ENCODE measurements at regions not wholly inside any gene's neighbourhood (a gene's known extent, or its start where the extent isn't known, plus 50 kb on each side); places are given as distances from the start of the nearest gene placed in this dataset.

DNA sequence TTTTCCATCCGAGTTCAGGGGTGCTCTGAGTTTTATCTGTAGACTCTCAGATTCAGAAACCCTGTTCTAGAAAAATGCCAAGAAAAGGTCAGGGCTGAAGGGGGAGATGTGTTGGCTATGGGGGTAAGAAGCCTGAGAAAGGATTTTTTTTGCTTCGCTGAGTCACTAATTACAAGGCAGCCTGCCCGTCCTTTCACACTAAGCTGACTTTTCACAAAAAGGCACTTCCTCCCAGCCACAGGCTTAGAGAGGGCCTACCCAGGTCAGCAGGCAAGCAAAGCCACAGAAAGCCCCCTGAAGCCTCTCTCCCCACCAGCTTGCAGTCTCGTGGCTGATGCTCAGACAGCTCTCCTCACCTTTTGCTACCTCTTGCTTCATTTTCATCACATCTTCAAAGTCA, 192.6 kb upstream of the PRICKLE2 start:
- TF ChIP-seq, protein P1, sequence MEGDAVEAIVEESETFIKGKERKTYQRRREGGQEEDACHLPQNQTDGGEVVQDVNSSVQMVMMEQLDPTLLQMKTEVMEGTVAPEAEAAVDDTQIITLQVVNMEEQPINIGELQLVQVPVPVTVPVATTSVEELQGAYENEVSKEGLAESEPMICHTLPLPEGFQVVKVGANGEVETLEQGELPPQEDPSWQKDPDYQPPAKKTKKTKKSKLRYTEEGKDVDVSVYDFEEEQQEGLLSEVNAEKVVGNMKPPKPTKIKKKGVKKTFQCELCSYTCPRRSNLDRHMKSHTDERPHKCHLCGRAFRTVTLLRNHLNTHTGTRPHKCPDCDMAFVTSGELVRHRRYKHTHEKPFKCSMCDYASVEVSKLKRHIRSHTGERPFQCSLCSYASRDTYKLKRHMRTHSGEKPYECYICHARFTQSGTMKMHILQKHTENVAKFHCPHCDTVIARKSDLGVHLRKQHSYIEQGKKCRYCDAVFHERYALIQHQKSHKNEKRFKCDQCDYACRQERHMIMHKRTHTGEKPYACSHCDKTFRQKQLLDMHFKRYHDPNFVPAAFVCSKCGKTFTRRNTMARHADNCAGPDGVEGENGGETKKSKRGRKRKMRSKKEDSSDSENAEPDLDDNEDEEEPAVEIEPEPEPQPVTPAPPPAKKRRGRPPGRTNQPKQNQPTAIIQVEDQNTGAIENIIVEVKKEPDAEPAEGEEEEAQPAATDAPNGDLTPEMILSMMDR (conservative IDR thresholded peaks at IDR 0.05 in 1 of 2, IDR thresholded peaks at IDR 0.05 in 1 of 2; ENCODE audit: low read depth in 1 of 2, low read length in 2 of 2), result no peak
- TF ChIP-seq EZH2 (IDR thresholded peaks at IDR 0.05; ENCODE audit: low read length, missing control alignments), result no peak
